Endodermal cell (in vitro differentiated cells): ENCODE measurements at regions not wholly inside any gene's neighbourhood (a gene's known extent, or its start where the extent isn't known, plus 50 kb on each side); places are given as distances from the start of the nearest gene placed in this dataset.
"Not testable (repeated sequence)": the region's sequence is repeated elsewhere in the genome, so short reads cannot be mapped to it uniquely, and the experiment has no call there.

Source experiments
- DNase-seq: peaks from one replicate; pipeline ENCODE4 v3.0.0-alpha.2; 2017
- H3K27ac ChIP-seq: 2 replicates; pipeline ENCODE4 v1.5.1; 2013; ENCODE audit warnings: mild to moderate bottlenecking, low read depth, low read length, moderate library complexity
- H3K27me3 ChIP-seq: 2 replicates; pipeline ENCODE4 v1.6.1; 2013; ENCODE audit warnings: mild to moderate bottlenecking, low read length, moderate library complexity; ENCODE audit not compliant: insufficient read depth, control insufficient read depth, poor library complexity, severe bottlenecking
- H3K36me3 ChIP-seq: 2 replicates; pipeline ENCODE4 v1.7.0; 2013; ENCODE audit warnings: mild to moderate bottlenecking, low read length, moderate library complexity; ENCODE audit not compliant: control insufficient read depth, insufficient read depth
- H3K4me1 ChIP-seq: one replicate; pipeline ENCODE4 v1.7.0; 2013; ENCODE audit warnings: low read length; ENCODE audit not compliant: control insufficient read depth, insufficient read depth
- H3K4me3 ChIP-seq: 2 replicates; pipeline ENCODE4 v1.5.1; 2013; ENCODE audit warnings: mild to moderate bottlenecking, low read length, moderate library complexity
- H3K9ac ChIP-seq: 2 replicates; pipeline ENCODE4 v1.6.1; 2013; ENCODE audit warnings: mild to moderate bottlenecking, low read length, moderate library complexity; ENCODE audit not compliant: poor library complexity, severe bottlenecking; ENCODE audit errors: extremely low read depth
- H3K9me3 ChIP-seq: 2 replicates; pipeline ENCODE4 v1.6.1; 2013; ENCODE audit warnings: mild to moderate bottlenecking, low read length, moderate library complexity; ENCODE audit not compliant: control insufficient read depth
- H3K27ac Mint-ChIP-seq: 2 replicates; pipeline ENCODE4 v1.8.0; 2020; ENCODE audit warnings: mixed read lengths
- H3K27me3 Mint-ChIP-seq: 2 replicates; pipeline ENCODE4 v1.8.0; 2021; ENCODE audit warnings: mild to moderate bottlenecking, mixed read lengths; ENCODE audit not compliant: insufficient read depth
- H3K36me3 Mint-ChIP-seq: 2 replicates; pipeline ENCODE4 v1.8.0; 2020; ENCODE audit warnings: low read depth, mixed read lengths
- H3K4me1 Mint-ChIP-seq: 2 replicates; pipeline ENCODE4 v1.8.0; 2020; ENCODE audit warnings: mixed read lengths
- H3K4me3 Mint-ChIP-seq: 2 replicates; pipeline ENCODE4 v1.8.0; 2020; ENCODE audit warnings: mild to moderate bottlenecking, moderate library complexity, mixed read lengths
- H3K9me3 Mint-ChIP-seq: 2 replicates; pipeline ENCODE4 v1.8.0; 2020; ENCODE audit warnings: mild to moderate bottlenecking, mixed read lengths
- CTCF ChIP-seq: fragments of 200-600 bp; sonication (generic); conservative IDR thresholded peaks from 2 replicates; pipeline ENCODE4 v1.5.0; 2021; ENCODE audit warnings: antibody characterized with exemption, mild to moderate bottlenecking
- WGBS, 2 experiments: methylation state at CpG; one replicate each; pipeline versions ENCODE4 v1.1.5 to v1.1.7; 2013; ENCODE audit warnings: missing lambda C conversion rate in 2 of 2, mixed read lengths in 1 of 2; ENCODE audit not compliant: insufficient coverage in 1 of 2, insufficient read length in 1 of 2; 5-methylcytosine and 5-hydroxymethylcytosine counted together

GRCh38 chr4:169327951-169328350 lies 57.2 kb upstream of the SH3RF1 start:
- no peaks in the 10 kb centered on the region for H3K27me3 ChIP-seq
- no peaks in the 10 kb centered on the region for H3K4me1 ChIP-seq
- no peak overlapping the region for H3K4me3 Mint-ChIP-seq
- H3K36me3 ChIP-seq, result no peaks in the 10 kb centered on the region
- H3K27ac Mint-ChIP-seq, result no peak overlapping the region
- no peak overlapping the region for H3K27ac ChIP-seq
- no peak for TF ChIP-seq CTCF
- H3K4me1 Mint-ChIP-seq, result no peaks in the 10 kb centered on the region
- no peaks in the 10 kb centered on the region for H3K27me3 Mint-ChIP-seq
- 90 to 95% methylated on average over 1 to 3 of the region's 3 CpGs for WGBS, 2 experiments
- H3K4me3 ChIP-seq, result no peak overlapping the region
- no peak overlapping the region for H3K9ac ChIP-seq
- peaks cover 13% of the 10 kb centered on the region for H3K36me3 Mint-ChIP-seq
- peaks cover 54% of the 10 kb centered on the region for H3K9me3 Mint-ChIP-seq
- DNase-seq, result no peak
- H3K9me3 ChIP-seq, result peaks cover 51% of the 10 kb centered on the region

GRCh38 chr4:169323925-169324324 lies 53.2 kb upstream of the SH3RF1 start:
- not testable (repeated sequence) for H3K4me1 ChIP-seq, H3K27ac ChIP-seq, H3K4me3 Mint-ChIP-seq, DNase-seq, H3K36me3 ChIP-seq, H3K4me3 ChIP-seq, H3K27me3 ChIP-seq, H3K4me1 Mint-ChIP-seq, H3K9ac ChIP-seq, H3K36me3 Mint-ChIP-seq, H3K27ac Mint-ChIP-seq, H3K27me3 Mint-ChIP-seq
- H3K9me3 ChIP-seq, result peaks cover 12% of the 10 kb centered on the region
- 98 to 100% methylated on average over 1 of the region's 1 CpG for WGBS, 2 experiments
- peaks cover 22% of the 10 kb centered on the region for H3K9me3 Mint-ChIP-seq

GRCh38 chr4:169322833-169323232 lies 52.1 kb upstream of the SH3RF1 start:
- not testable (repeated sequence) for H3K27me3 ChIP-seq, H3K36me3 Mint-ChIP-seq, H3K9ac ChIP-seq, DNase-seq, H3K36me3 ChIP-seq, H3K27ac Mint-ChIP-seq, H3K27me3 Mint-ChIP-seq, H3K4me3 ChIP-seq, H3K9me3 ChIP-seq, H3K4me3 Mint-ChIP-seq, H3K4me1 ChIP-seq, H3K27ac ChIP-seq, H3K4me1 Mint-ChIP-seq
- H3K9me3 Mint-ChIP-seq, result peaks cover 27% of the 10 kb centered on the region
